HL-60 (cell line): ENCODE measurements at regions not wholly inside any gene's neighbourhood (a gene's known extent, or its start where the extent isn't known, plus 50 kb on each side); places are given as distances from the start of the nearest gene placed in this dataset.

ENCODE experiments used
- GABPA ChIP-seq: IDR thresholded peaks from 2 replicates; pipeline ENCODE4 v1.6.1; 2012; ENCODE audit warnings: low read depth
- POLR2AphosphoS5 ChIP-seq: IDR thresholded peaks from 2 replicates; pipeline ENCODE4 v1.6.1; 2012; ENCODE audit warnings: low read depth
- TF ChIP-seq, protein P1 (sequence below): IDR thresholded peaks from one replicate; pipeline ENCODE4 v1.5.1; 2011; ENCODE audit warnings: low read length, control low read depth, inconsistent platforms; ENCODE audit not compliant: insufficient read depth

DNA sequence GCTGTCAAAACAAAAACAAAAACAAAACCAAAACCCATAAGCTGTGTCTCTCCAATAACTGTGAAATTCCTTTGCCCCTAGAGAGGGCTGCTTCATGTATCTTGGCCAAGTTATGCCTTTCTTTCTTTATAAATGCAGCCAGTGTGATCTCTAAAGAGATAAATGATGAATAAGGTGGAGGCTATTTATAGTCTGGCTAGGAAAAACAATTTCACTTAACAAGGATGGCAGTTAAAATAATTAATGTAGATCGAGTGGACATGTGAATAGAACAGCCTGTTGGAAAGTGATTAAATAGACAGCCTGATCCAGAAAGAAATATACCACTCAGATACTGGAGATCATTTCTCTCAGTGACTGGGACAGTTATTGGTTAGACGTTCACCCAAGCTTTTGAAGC lies 1666.9 kb upstream of the CELF4 start:
- TF ChIP-seq, protein P1, sequence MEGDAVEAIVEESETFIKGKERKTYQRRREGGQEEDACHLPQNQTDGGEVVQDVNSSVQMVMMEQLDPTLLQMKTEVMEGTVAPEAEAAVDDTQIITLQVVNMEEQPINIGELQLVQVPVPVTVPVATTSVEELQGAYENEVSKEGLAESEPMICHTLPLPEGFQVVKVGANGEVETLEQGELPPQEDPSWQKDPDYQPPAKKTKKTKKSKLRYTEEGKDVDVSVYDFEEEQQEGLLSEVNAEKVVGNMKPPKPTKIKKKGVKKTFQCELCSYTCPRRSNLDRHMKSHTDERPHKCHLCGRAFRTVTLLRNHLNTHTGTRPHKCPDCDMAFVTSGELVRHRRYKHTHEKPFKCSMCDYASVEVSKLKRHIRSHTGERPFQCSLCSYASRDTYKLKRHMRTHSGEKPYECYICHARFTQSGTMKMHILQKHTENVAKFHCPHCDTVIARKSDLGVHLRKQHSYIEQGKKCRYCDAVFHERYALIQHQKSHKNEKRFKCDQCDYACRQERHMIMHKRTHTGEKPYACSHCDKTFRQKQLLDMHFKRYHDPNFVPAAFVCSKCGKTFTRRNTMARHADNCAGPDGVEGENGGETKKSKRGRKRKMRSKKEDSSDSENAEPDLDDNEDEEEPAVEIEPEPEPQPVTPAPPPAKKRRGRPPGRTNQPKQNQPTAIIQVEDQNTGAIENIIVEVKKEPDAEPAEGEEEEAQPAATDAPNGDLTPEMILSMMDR = no peak
- TF ChIP-seq POLR2AphosphoS5 (no peak), GABPA (no peak)
